CD4-positive, alpha-beta T cell treated with Interleukin-10 for 1 hour (primary cell): ENCODE measurements at regions not wholly inside any gene's neighbourhood (a gene's known extent, or its start where the extent isn't known, plus 50 kb on each side); places are given as distances from the start of the nearest gene placed in this dataset.
"Not testable (repeated sequence)": the region's sequence is repeated elsewhere in the genome, so short reads cannot be mapped to it uniquely, and the experiment has no call there.

Experiments used
- DNase-seq: peaks from one replicate; pipeline ENCODE4 v3.0.0-alpha.2; 2020

- no peak for DNase-seq
These were observed 115.7 kb upstream of the EPB41L4A start for GRCh38 chr5:112534611-112535255.

GRCh38 chr5:112535356-112535755 is 116.3 kb upstream of the EPB41L4A start:
- DNase-seq: no peak

- DNase-seq: not testable (repeated sequence)
These were observed 125.5 kb upstream of the EPB41L4A start for GRCh38 chr5:112544558-112544957.

- DNase-seq: no peak
These were observed 128.0 kb upstream of the EPB41L4A start for GRCh38 chr5:112546946-112547592.

- DNase-seq: no peak
These were observed 129.3 kb upstream of the EPB41L4A start for GRCh38 chr5:112548246-112548881.

GRCh38 chr5:112549127-112549526 is 130.1 kb upstream of the EPB41L4A start:
- no peak for DNase-seq

GRCh38 chr5:112549605-112550166 is 130.6 kb upstream of the EPB41L4A start:
- no peak for DNase-seq

GRCh38 chr5:112551419-112552032 is 132.4 kb upstream of the EPB41L4A start:
- peak; percentile 70 for DNase-seq

- no peak for DNase-seq
These were observed 133.1 kb upstream of the EPB41L4A start for GRCh38 chr5:112552216-112552615.

GRCh38 chr5:112552791-112553190 is 133.7 kb upstream of the EPB41L4A start:
- DNase-seq: no peak

GRCh38 chr5:112554101-112554977 is 135.3 kb upstream of the EPB41L4A start:
- DNase-seq: no peak

- DNase-seq: no peak
These were observed 136.1 kb upstream of the EPB41L4A start for GRCh38 chr5:112555197-112555596.

GRCh38 chr5:112555691-112556090 is 136.6 kb upstream of the EPB41L4A start:
- no peak for DNase-seq

GRCh38 chr5:112559501-112559900 is 140.4 kb upstream of the EPB41L4A start:
- DNase-seq: not testable (repeated sequence)

- DNase-seq: no peak
These were observed 141.3 kb upstream of the EPB41L4A start for GRCh38 chr5:112560371-112560770.

GRCh38 chr5:112563169-112563826 is 144.2 kb upstream of the EPB41L4A start:
- no peak for DNase-seq

GRCh38 chr5:112566251-112566650 is 147.2 kb upstream of the EPB41L4A start:
- no peak for DNase-seq

- no peak for DNase-seq
These were observed 150.5 kb upstream of the EPB41L4A start for GRCh38 chr5:112569596-112569995.

- DNase-seq: no peak
These were observed 151.8 kb upstream of the EPB41L4A start for GRCh38 chr5:112570708-112571444.

GRCh38 chr5:112573441-112573840 is 154.4 kb upstream of the EPB41L4A start:
- no peak for DNase-seq

GRCh38 chr5:112574536-112574935 is 155.5 kb upstream of the EPB41L4A start:
- no peak for DNase-seq
